ENCODE measurements at regions not wholly inside any gene's neighbourhood (a gene's known extent, or its start where the extent isn't known, plus 50 kb on each side); places are given as distances from the start of the nearest gene placed in this dataset.

DNA sequence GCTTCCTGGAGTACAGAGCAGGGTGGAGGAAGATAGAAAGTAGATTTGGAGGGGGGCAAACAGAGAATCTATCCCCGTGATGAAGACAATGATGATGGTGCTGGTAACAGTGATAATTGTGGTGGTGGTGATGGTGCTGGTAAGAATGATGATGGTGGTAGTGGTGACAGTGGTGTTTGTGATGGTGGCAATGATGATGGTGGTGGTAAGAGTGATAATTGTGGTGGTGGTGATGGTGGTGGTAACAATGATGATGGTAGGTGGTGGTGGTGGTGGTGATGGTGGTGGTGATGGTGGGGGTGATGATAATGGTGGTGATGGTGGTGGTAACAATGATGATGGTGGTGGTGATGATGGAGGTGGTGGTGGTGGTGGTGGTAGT lies 169.8 kb downstream of the TSHZ3 start:
- FAIRE-seq: no peak
- no peak for TF ChIP-seq POU2F2 (IDR thresholded peaks at IDR 0.05; ENCODE audit: low read depth, low read length)
- TF ChIP-seq TAF1 (IDR thresholded peaks at IDR 0.05; ENCODE audit: low read depth, low read length): no peak
- TF ChIP-seq SPI1 (IDR thresholded peaks at IDR 0.05; ENCODE audit: low read depth, low read length): no peak
- no peak for TF ChIP-seq POLR2AphosphoS5 (IDR thresholded peaks at IDR 0.05; ENCODE audit: low read depth, low read length)
- no peak for TF ChIP-seq POLR2A (IDR thresholded peaks at IDR 0.05; ENCODE audit: low read depth, low read length)
- TF ChIP-seq PAX5 (IDR thresholded peaks at IDR 0.05; ENCODE audit: insufficient read depth, low read length, severe bottlenecking): no peak
- no peak for DNase-seq (ENCODE audit: insufficient read length, low spot score)

DNA sequence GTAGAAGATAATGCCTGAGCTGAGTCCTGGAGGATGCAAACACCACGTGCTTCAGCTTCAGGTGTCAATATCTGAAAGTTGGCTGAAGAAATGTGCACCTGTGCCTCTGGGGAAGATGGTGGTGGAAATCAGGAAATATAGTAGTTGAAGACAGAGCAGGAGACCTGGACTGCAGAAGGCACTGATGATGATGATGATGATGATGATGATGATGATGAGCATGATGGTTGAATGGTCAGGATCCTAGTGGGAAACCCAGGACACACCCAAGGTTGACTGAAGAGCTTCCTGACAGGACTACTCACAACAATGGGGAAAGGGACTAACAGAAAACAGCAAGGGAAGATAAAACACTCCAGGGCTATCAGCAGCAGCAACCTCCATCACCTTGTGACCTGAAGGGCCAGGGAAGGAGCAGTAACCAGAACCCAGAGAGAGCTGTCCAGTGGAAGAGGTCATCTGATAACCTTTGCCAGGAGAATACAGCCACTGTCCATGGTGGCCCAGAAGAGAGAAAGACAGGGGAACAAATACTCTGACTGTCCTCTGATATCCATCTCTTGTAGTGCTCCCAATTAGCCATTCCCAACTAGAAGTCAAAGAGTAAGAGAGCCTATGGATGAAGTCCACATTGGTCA lies 170.3 kb downstream of the TSHZ3 start:
- no peak for TF ChIP-seq TAF1 (IDR thresholded peaks at IDR 0.05; ENCODE audit: low read depth, low read length)
- DNase-seq (ENCODE audit: insufficient read length, low spot score): no peak
- FAIRE-seq: no peak

DNA sequence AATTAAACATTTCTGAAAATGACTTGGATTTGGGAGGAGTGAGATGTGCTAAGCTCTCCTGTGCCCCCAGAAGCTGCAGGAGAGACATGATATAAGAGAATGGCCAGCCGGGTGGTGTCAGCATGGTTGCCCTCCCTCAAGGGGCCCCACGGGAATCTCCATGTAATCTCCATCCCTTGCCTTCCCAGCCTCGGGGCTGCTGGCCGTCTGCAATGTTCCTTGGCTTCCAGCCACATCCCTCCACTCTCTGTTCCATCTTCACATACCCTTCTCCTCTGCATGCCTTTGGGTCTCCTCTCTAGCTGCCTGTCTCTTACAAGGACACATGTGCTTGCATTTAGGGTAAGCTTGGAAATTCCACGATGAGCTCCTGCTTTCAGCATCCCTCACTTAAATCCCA lies 172.0 kb downstream of the TSHZ3 start:
- DNase-seq (ENCODE audit: insufficient read length, low spot score) (no peak), FAIRE-seq (no peak)
- TF ChIP-seq SPI1 (IDR thresholded peaks at IDR 0.05; ENCODE audit: low read depth, low read length): no peak
- TF ChIP-seq POU2F2 (IDR thresholded peaks at IDR 0.05; ENCODE audit: low read depth, low read length): no peak
- no peak for TF ChIP-seq POLR2AphosphoS5 (IDR thresholded peaks at IDR 0.05; ENCODE audit: low read depth, low read length)
- TF ChIP-seq TAF1 (IDR thresholded peaks at IDR 0.05; ENCODE audit: low read depth, low read length): no peak
- no peak for TF ChIP-seq POLR2A (IDR thresholded peaks at IDR 0.05; ENCODE audit: low read depth, low read length)
- no peak for TF ChIP-seq PAX5 (IDR thresholded peaks at IDR 0.05; ENCODE audit: insufficient read depth, low read length, severe bottlenecking)

DNA sequence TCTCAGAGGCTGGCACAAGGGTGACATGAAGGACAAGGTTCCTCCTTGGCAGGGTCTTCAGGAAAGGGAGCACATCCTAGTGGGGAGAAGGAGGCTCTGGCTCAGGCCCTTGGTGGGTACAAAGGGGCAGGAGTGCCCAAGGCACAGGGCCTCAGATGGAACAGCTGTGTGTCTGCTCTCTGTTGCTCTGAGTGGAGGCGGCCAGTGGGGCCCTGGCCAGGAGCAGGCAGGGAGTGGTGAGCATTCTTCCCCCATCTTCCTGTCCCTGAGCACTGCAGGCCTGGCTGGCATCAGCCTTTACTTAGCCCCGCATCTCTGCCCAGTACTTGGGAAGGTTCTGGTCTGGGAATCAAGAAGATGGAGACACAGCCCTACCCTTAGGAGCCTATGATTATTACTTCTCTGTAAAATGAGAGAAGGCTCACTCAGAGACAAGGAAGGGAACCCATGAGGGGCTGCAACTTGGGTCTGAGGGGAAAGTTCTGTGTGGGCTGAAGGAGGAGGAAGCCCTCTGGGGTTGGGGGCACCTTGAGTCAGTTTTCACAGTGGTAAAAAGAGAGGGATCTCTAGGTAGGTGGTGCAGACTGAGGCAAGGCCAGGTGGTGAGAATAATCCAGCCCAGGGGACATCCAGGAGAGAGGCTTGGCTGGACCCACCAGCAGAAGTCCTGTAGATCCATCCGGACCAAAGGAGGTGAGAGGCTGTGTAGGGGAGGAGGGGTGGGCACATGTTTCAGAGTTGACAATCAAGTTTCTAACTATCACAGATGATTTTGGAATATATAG lies 173.5 kb downstream of the TSHZ3 start:
- no peak for TF ChIP-seq TAF1 (IDR thresholded peaks at IDR 0.05; ENCODE audit: low read depth, low read length)
- no peak for TF ChIP-seq POLR2AphosphoS5 (IDR thresholded peaks at IDR 0.05; ENCODE audit: low read depth, low read length)
- TF ChIP-seq POU2F2 (IDR thresholded peaks at IDR 0.05; ENCODE audit: low read depth, low read length): no peak
- no peak for TF ChIP-seq SPI1 (IDR thresholded peaks at IDR 0.05; ENCODE audit: low read depth, low read length)
- TF ChIP-seq POLR2A (IDR thresholded peaks at IDR 0.05; ENCODE audit: low read depth, low read length): no peak
- no peak for TF ChIP-seq PAX5 (IDR thresholded peaks at IDR 0.05; ENCODE audit: insufficient read depth, low read length, severe bottlenecking)
- DNase-seq (ENCODE audit: insufficient read length, low spot score): no peak
- no peak for FAIRE-seq

DNA sequence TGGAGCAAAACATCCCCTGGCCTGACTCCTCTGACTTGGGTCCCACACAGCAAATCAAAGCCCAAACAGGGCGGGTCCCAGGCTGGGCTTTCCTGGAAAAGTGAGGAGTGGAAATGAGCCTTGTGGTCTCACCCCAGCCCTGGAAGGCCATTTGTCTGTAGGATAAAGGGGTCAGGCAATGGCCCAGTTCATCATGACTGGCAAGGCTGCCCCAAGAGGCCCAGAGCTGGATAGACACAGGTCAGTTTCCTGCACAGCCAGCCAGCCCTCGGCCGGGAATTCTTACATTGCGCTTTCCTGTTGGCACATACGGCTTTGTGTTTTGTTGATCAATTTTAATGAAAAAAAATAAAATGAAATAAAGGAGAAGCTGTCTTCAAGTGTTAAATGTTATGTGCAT lies 174.3 kb downstream of the TSHZ3 start:
- DNase-seq (ENCODE audit: insufficient read length, low spot score) (no peak), FAIRE-seq (no peak)
- TF ChIP-seq POLR2AphosphoS5 (IDR thresholded peaks at IDR 0.05; ENCODE audit: low read depth, low read length): no peak
- TF ChIP-seq POLR2A (IDR thresholded peaks at IDR 0.05; ENCODE audit: low read depth, low read length): no peak
- no peak for TF ChIP-seq PAX5 (IDR thresholded peaks at IDR 0.05; ENCODE audit: insufficient read depth, low read length, severe bottlenecking)
- no peak for TF ChIP-seq SPI1 (IDR thresholded peaks at IDR 0.05; ENCODE audit: low read depth, low read length)
- no peak for TF ChIP-seq POU2F2 (IDR thresholded peaks at IDR 0.05; ENCODE audit: low read depth, low read length)
- no peak for TF ChIP-seq TAF1 (IDR thresholded peaks at IDR 0.05; ENCODE audit: low read depth, low read length)

DNA sequence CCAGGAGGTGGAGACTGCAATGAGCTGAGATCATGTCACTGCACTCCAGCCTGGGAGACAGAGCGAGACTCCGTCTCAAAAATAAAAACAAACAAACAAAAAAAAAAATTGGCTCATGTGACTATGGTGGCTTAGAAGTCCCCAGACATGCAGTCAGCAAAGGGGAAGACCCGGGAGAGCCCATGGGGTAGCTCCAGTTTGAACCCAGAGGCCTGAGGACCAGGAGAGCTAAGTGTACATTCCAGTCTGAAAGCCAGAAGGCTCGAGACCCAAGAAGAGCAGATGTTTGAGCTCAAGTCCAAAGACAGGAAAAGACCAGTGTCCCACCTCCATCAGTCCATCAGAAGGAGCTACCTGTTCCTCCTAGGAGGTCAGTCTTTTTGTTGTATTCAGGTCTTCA lies 175.2 kb downstream of the TSHZ3 start:
- FAIRE-seq: no peak
- TF ChIP-seq TAF1 (IDR thresholded peaks at IDR 0.05; ENCODE audit: low read depth, low read length) (no peak), PAX5 (IDR thresholded peaks at IDR 0.05; ENCODE audit: insufficient read depth, low read length, severe bottlenecking) (no peak), POU2F2 (IDR thresholded peaks at IDR 0.05; ENCODE audit: low read depth, low read length) (no peak), POLR2A (IDR thresholded peaks at IDR 0.05; ENCODE audit: low read depth, low read length) (no peak), POLR2AphosphoS5 (IDR thresholded peaks at IDR 0.05; ENCODE audit: low read depth, low read length) (no peak), SPI1 (IDR thresholded peaks at IDR 0.05; ENCODE audit: low read depth, low read length) (no peak)
- DNase-seq (ENCODE audit: insufficient read length, low spot score): no peak

DNA sequence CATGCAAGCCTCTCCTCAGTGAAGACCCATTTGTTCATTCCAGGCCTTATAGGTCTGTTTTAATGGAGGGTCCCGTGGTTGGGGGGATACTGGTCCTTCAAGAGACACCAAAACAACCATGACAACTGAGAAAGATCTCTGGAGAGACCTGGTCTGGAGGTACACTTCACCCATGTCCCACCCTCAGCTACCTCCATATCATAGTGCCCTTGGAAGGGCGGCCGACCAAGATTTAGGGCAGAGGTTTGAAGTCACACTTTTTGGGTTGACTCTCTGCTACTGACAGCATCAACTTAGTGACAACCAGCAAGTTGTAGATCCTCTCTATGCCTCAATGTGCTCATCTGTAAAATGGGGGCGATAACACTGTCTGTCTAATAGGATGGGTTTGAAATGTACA lies 177.3 kb downstream of the TSHZ3 start:
- DNase-seq (ENCODE audit: insufficient read length, low spot score) (no peak), FAIRE-seq (no peak)
- TF ChIP-seq POLR2AphosphoS5 (IDR thresholded peaks at IDR 0.05; ENCODE audit: low read depth, low read length) (no peak), PAX5 (IDR thresholded peaks at IDR 0.05; ENCODE audit: insufficient read depth, low read length, severe bottlenecking) (no peak), POU2F2 (IDR thresholded peaks at IDR 0.05; ENCODE audit: low read depth, low read length) (no peak), SPI1 (IDR thresholded peaks at IDR 0.05; ENCODE audit: low read depth, low read length) (no peak), TAF1 (IDR thresholded peaks at IDR 0.05; ENCODE audit: low read depth, low read length) (no peak), POLR2A (IDR thresholded peaks at IDR 0.05; ENCODE audit: low read depth, low read length) (no peak)

DNA sequence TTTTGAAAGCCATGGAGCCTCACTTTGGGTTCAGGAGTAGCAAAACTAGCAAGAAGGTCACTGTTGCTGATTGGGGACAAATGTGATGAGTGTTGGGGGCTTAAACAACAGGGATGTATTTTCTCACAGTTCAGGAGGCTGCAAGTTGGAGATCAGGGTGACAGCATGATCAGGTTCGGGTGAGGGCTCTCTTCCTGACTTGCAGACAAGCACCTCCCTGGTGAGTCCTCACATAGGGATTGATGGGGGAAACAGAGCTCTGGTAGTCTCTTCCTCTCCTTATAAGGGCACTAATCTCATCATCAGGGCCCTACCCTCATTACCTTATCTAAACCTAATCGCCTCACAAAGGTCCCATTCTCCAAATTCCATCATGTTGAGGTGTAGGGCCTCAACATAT lies 179.2 kb downstream of the TSHZ3 start:
- TF ChIP-seq TAF1 (IDR thresholded peaks at IDR 0.05; ENCODE audit: low read depth, low read length) (no peak), POLR2AphosphoS5 (IDR thresholded peaks at IDR 0.05; ENCODE audit: low read depth, low read length) (no peak), POLR2A (IDR thresholded peaks at IDR 0.05; ENCODE audit: low read depth, low read length) (no peak), SPI1 (IDR thresholded peaks at IDR 0.05; ENCODE audit: low read depth, low read length) (no peak)
- DNase-seq (ENCODE audit: insufficient read length, low spot score) (no peak), FAIRE-seq (no peak)

DNA sequence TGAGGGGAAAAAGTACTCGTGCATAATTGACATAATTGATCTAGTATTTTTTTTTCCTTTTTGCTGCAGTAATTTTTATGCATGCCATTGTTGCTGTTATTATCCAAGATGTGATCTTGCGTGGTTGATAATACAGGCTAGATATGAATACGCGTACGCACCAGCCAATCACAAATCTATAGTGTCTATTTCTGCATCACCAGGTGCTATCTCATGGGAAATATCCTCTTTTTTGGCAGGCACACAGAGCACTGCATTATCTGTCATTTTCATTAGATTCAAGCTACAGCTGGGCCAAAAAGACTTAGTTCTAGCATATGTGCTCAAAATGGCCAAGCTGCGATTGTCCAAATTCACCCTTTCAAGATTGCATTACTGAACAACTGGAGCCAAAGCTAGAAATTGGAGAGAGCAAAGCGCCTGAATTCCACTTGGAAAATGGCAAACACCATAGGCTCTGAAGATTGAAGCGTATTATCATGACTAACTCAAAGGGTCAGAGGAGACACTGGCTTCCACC lies 181.1 kb downstream of the TSHZ3 start:
- DNase-seq (ENCODE audit: insufficient read length, low spot score) (no peak), FAIRE-seq (no peak)
- no peak for TF ChIP-seq TAF1 (IDR thresholded peaks at IDR 0.05; ENCODE audit: low read depth, low read length)
- no peak for TF ChIP-seq PAX5 (IDR thresholded peaks at IDR 0.05; ENCODE audit: insufficient read depth, low read length, severe bottlenecking)
- TF ChIP-seq POU2F2 (IDR thresholded peaks at IDR 0.05; ENCODE audit: low read depth, low read length): no peak
- TF ChIP-seq POLR2A (IDR thresholded peaks at IDR 0.05; ENCODE audit: low read depth, low read length): no peak
- TF ChIP-seq POLR2AphosphoS5 (IDR thresholded peaks at IDR 0.05; ENCODE audit: low read depth, low read length): no peak
- TF ChIP-seq SPI1 (IDR thresholded peaks at IDR 0.05; ENCODE audit: low read depth, low read length): no peak
